Astrocyte (in vitro differentiated cells and primary cell): ENCODE measurements at regions not wholly inside any gene's neighbourhood (a gene's known extent, or its start where the extent isn't known, plus 50 kb on each side); places are given as distances from the start of the nearest gene placed in this dataset.

Experiments
- EZH2 ChIP-seq: IDR thresholded peaks from 2 replicates; pipeline ENCODE4 v1.6.1; 2012; ENCODE audit warnings: mild to moderate bottlenecking, low read length, inconsistent platforms; ENCODE audit not compliant: insufficient read depth
- TF ChIP-seq, protein P1 (sequence below): IDR thresholded peaks from 2 replicates; pipeline ENCODE4 v1.5.1; 2011; ENCODE audit warnings: low read depth, mild to moderate bottlenecking, inconsistent platforms, low read length, moderate library complexity; ENCODE audit not compliant: insufficient read depth

DNA sequence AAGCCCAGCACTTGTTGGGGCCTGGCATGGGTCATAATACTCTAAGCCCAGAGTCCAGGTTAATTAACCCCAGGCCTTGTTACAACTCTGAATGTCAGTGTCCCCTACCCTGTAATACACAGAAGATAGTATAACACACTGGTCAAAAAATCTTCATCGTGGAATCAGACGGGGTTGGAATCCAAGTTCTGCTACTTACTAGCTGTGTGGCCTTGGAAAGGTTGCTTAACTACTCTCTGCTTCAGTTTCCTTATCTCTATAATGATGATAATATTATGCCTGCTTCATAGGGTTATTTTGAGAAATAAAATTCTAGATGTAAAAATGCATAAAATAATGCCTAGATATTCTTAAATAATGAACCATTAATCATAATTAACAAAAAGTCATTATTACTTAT lies 77.8 kb upstream of the CTTNBP2NL start:
- TF ChIP-seq EZH2, result no peak
- TF ChIP-seq, protein P1, sequence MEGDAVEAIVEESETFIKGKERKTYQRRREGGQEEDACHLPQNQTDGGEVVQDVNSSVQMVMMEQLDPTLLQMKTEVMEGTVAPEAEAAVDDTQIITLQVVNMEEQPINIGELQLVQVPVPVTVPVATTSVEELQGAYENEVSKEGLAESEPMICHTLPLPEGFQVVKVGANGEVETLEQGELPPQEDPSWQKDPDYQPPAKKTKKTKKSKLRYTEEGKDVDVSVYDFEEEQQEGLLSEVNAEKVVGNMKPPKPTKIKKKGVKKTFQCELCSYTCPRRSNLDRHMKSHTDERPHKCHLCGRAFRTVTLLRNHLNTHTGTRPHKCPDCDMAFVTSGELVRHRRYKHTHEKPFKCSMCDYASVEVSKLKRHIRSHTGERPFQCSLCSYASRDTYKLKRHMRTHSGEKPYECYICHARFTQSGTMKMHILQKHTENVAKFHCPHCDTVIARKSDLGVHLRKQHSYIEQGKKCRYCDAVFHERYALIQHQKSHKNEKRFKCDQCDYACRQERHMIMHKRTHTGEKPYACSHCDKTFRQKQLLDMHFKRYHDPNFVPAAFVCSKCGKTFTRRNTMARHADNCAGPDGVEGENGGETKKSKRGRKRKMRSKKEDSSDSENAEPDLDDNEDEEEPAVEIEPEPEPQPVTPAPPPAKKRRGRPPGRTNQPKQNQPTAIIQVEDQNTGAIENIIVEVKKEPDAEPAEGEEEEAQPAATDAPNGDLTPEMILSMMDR, result no peak
